Activated CD4-positive, alpha-beta T cell treated with anti-CD3 and anti-CD28 coated beads, Interleukin-2, amount 10 ng/mL, durations not matched to agents 24 days and 14 days (primary cell): ENCODE measurements at regions not wholly inside any gene's neighbourhood (a gene's known extent, or its start where the extent isn't known, plus 50 kb on each side); places are given as distances from the start of the nearest gene placed in this dataset.

Source experiments
- DNase-seq: peaks from one replicate; pipeline ENCODE4 v3.0.0; 2022
- H3K27ac Mint-ChIP-seq: one replicate; pipeline ENCODE4 v1.8.0; 2022; ENCODE audit warnings: mild to moderate bottlenecking, mixed read lengths
- H3K27me3 Mint-ChIP-seq: one replicate; pipeline ENCODE4 v1.8.0; 2022; ENCODE audit warnings: mixed read lengths
- H3K36me3 Mint-ChIP-seq: one replicate; pipeline ENCODE4 v1.8.0; 2022; ENCODE audit warnings: low read depth, mild to moderate bottlenecking, mixed read lengths
- H3K4me1 Mint-ChIP-seq: one replicate; pipeline ENCODE4 v1.8.0; 2021; ENCODE audit warnings: mixed read lengths
- H3K4me3 Mint-ChIP-seq: one replicate; pipeline ENCODE4 v1.8.0; 2022; ENCODE audit warnings: mild to moderate bottlenecking, moderate library complexity, mixed read lengths
- H3K9me3 Mint-ChIP-seq: one replicate; pipeline ENCODE4 v1.8.0; 2021; ENCODE audit warnings: mixed read lengths
- intact Hi-C: fragments of 100-400 bp; cut with micrococcal nuclease; formaldehyde crosslinking; loops from one replicate; pipeline ENCODE4 v1.15.1; 2023

- intact Hi-C loops: no loop called here
- Mint-ChIP-seq H3K9me3 (peaks cover 5% of the 10 kb centered on the region), H3K4me1 (no peaks in the 10 kb centered on the region), H3K27ac (peak overlapping the region; percentile 51), H3K36me3 (no peaks in the 10 kb centered on the region), H3K27me3 (no peaks in the 10 kb centered on the region), H3K4me3 (no peak overlapping the region)
- no peak for DNase-seq
These were observed 824.7 kb downstream of the USP25 start for GRCh38 chr21:16554503-16554902.

DNA sequence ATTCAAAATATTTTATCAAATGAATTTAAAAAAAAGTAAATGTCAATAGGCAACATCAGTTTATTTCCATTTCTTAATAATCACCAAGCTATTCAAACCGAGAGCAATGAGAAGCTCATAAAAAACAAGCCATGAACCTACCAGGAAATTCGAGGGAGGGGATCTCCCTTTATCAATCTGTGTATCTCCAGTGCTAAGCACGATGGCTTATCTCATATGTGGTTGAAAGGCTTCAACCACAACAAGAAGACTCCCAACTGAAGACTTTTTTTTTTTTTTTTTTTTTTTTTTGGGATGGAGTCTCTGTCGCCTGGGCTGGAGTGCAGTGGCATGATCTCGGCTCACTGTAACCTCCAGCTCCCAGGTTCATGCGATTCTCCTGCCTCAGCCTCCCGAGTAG, 833.3 kb downstream of the USP25 start:
- Mint-ChIP-seq H3K27me3 (no peaks in the 10 kb centered on the region), H3K4me1 (no peaks in the 10 kb centered on the region), H3K27ac (no peak overlapping the region), H3K9me3 (no peaks in the 10 kb centered on the region), H3K36me3 (no peaks in the 10 kb centered on the region), H3K4me3 (no peak overlapping the region)
- DNase-seq: no peak
- intact Hi-C loops: no loop called here

- Mint-ChIP-seq H3K36me3 (no peaks in the 10 kb centered on the region), H3K27me3 (no peaks in the 10 kb centered on the region), H3K4me1 (no peaks in the 10 kb centered on the region), H3K9me3 (no peaks in the 10 kb centered on the region), H3K4me3 (no peak overlapping the region), H3K27ac (no peak overlapping the region)
- DNase-seq: no peak
- intact Hi-C loops: no loop called here
These were observed 834.0 kb downstream of the USP25 start for GRCh38 chr21:16563795-16564194.

- no peak overlapping the region for H3K4me3 Mint-ChIP-seq
- no peak overlapping the region for H3K27ac Mint-ChIP-seq
- no peaks in the 10 kb centered on the region for H3K36me3 Mint-ChIP-seq
- H3K27me3 Mint-ChIP-seq: no peaks in the 10 kb centered on the region
- H3K4me1 Mint-ChIP-seq: no peaks in the 10 kb centered on the region
- intact Hi-C loops: no loop called here
- no peaks in the 10 kb centered on the region for H3K9me3 Mint-ChIP-seq
- no peak for DNase-seq
These were observed 838.5 kb downstream of the USP25 start for GRCh38 chr21:16568244-16568643.

DNA sequence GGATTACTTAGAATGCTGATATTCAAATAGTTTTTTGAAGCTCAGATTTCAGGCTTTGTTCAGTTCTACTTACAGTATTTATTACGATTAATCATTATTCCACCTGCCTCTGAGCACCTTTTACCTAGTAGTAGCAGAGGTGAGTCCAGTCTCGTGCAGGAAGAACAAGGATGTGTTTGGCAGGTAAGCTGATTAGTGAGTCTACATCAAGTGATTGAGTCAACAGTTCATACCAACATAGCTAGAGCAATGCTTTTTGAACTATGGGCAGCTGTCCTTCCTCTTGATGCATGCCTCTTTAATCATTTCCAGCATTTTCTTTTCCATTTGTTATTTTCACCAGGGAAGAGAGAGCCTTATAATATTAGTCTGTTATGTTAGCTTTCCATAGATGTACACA, 838.9 kb downstream of the USP25 start:
- H3K27me3 Mint-ChIP-seq: no peaks in the 10 kb centered on the region
- no peaks in the 10 kb centered on the region for H3K36me3 Mint-ChIP-seq
- no peaks in the 10 kb centered on the region for H3K9me3 Mint-ChIP-seq
- no peak for DNase-seq
- intact Hi-C loops: no loop called here
- no peak overlapping the region for H3K4me3 Mint-ChIP-seq
- H3K4me1 Mint-ChIP-seq: no peaks in the 10 kb centered on the region
- no peak overlapping the region for H3K27ac Mint-ChIP-seq

- Mint-ChIP-seq H3K36me3 (no peaks in the 10 kb centered on the region), H3K4me3 (no peak overlapping the region), H3K27ac (no peak overlapping the region), H3K9me3 (no peaks in the 10 kb centered on the region), H3K27me3 (no peaks in the 10 kb centered on the region), H3K4me1 (no peaks in the 10 kb centered on the region)
- intact Hi-C loops: no loop called here
- DNase-seq: no peak
These were observed 839.9 kb downstream of the USP25 start for GRCh38 chr21:16569679-16570078.

GRCh38 chr21:16570171-16570570, 840.4 kb downstream of the USP25 start:
- Mint-ChIP-seq H3K36me3 (no peaks in the 10 kb centered on the region), H3K9me3 (no peaks in the 10 kb centered on the region), H3K4me1 (no peaks in the 10 kb centered on the region), H3K27me3 (no peaks in the 10 kb centered on the region), H3K27ac (no peak overlapping the region), H3K4me3 (no peak overlapping the region)
- intact Hi-C loops: no loop called here
- DNase-seq: no peak

DNA sequence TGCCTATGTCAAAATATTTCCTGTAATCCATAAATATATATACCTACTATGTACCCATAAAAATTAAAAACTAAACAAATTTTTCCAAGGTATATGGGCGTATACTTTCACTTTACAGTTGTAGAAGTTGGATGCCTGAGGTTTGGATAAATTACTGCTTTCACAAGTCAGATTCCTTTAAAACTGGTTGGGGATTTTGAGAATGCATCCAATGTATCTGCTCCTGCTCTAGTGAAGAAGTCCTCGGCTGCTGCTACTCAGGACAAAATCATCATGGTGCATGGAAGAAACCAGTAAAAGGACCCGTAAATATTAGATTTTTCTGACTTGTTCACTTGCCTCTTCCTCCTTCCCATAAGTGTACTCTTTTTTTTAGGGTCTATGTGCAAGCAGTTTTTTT, 841.1 kb downstream of the USP25 start:
- no peak for DNase-seq
- no peak overlapping the region for H3K4me3 Mint-ChIP-seq
- no peaks in the 10 kb centered on the region for H3K9me3 Mint-ChIP-seq
- intact Hi-C loops: no loop called here
- H3K27me3 Mint-ChIP-seq: no peaks in the 10 kb centered on the region
- no peaks in the 10 kb centered on the region for H3K36me3 Mint-ChIP-seq
- no peak overlapping the region for H3K27ac Mint-ChIP-seq
- H3K4me1 Mint-ChIP-seq: no peaks in the 10 kb centered on the region

- Mint-ChIP-seq H3K27ac (no peak overlapping the region), H3K27me3 (no peaks in the 10 kb centered on the region), H3K9me3 (no peaks in the 10 kb centered on the region), H3K36me3 (no peaks in the 10 kb centered on the region), H3K4me3 (no peak overlapping the region), H3K4me1 (no peaks in the 10 kb centered on the region)
- intact Hi-C loops: no loop called here
- no peak for DNase-seq
These were observed 841.8 kb downstream of the USP25 start for GRCh38 chr21:16571594-16571993.

DNA sequence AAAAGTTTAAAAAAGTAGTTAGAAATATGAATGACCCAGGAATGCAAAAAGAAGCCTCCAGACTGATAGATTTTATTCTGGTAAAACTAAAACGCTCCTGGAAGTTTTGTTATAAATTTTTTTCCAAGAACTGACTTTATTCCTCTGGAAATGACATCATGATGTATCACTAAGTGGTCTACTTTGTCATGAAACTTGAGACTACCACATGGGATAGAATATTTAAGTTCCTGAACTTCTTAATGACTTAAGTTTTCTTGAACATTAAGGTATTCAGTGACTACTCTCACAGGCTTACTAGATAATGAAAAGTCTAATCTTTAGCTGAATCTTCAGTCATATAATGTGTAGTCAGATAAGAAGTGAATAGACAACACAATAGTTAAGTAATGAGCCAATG, 842.2 kb downstream of the USP25 start:
- Mint-ChIP-seq H3K4me1 (no peaks in the 10 kb centered on the region), H3K9me3 (no peaks in the 10 kb centered on the region), H3K27ac (no peak overlapping the region), H3K36me3 (no peaks in the 10 kb centered on the region), H3K4me3 (no peak overlapping the region), H3K27me3 (no peaks in the 10 kb centered on the region)
- no peak for DNase-seq
- intact Hi-C loops: no loop called here

GRCh38 chr21:16573578-16573977, 843.8 kb downstream of the USP25 start:
- intact Hi-C loops: no loop called here
- no peak for DNase-seq
- H3K27ac Mint-ChIP-seq: no peak overlapping the region
- no peaks in the 10 kb centered on the region for H3K36me3 Mint-ChIP-seq
- no peaks in the 10 kb centered on the region for H3K27me3 Mint-ChIP-seq
- no peak overlapping the region for H3K4me3 Mint-ChIP-seq
- H3K4me1 Mint-ChIP-seq: no peaks in the 10 kb centered on the region
- H3K9me3 Mint-ChIP-seq: no peaks in the 10 kb centered on the region

GRCh38 chr21:16577975-16578374, 848.2 kb downstream of the USP25 start:
- no peak for DNase-seq
- Mint-ChIP-seq H3K9me3 (no peaks in the 10 kb centered on the region), H3K36me3 (no peaks in the 10 kb centered on the region), H3K27ac (no peak overlapping the region), H3K4me3 (no peak overlapping the region), H3K4me1 (no peaks in the 10 kb centered on the region), H3K27me3 (no peaks in the 10 kb centered on the region)
- intact Hi-C loops: no loop called here

GRCh38 chr21:16578912-16579311, 849.1 kb downstream of the USP25 start:
- H3K27me3 Mint-ChIP-seq: no peaks in the 10 kb centered on the region

DNA sequence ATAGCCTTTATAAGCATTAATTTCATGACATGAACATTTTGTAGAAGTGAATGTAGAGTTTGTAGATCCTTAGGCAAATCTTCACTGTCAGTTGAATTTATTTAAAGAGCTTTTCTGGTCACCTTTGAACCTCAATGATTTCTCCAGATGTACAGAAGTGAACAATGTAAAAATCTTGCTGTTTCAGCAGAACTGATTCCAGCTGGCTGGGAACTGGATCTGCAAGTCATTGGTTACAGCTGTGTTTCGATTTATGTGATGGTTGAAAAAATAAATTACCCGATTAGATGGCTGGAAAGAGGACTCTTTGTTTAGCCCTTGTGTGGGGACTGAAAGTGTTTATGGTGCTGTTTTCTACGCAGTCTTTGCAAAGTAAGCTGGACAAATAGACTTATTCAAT, 849.8 kb downstream of the USP25 start:
- Mint-ChIP-seq H3K36me3 (no peaks in the 10 kb centered on the region), H3K4me1 (no peaks in the 10 kb centered on the region), H3K4me3 (no peak overlapping the region), H3K9me3 (no peaks in the 10 kb centered on the region), H3K27ac (no peak overlapping the region), H3K27me3 (no peaks in the 10 kb centered on the region)
- intact Hi-C loops: no loop called here
- DNase-seq: no peak

More at GRCh38 chr21:16578912-16579311, 849.1 kb downstream of the USP25 start:
- H3K27ac Mint-ChIP-seq: no peak overlapping the region
- H3K36me3 Mint-ChIP-seq: no peaks in the 10 kb centered on the region
- no peak for DNase-seq
- H3K4me1 Mint-ChIP-seq: no peaks in the 10 kb centered on the region
- no peaks in the 10 kb centered on the region for H3K9me3 Mint-ChIP-seq
- H3K4me3 Mint-ChIP-seq: no peak overlapping the region
- intact Hi-C loops: no loop called here

DNA sequence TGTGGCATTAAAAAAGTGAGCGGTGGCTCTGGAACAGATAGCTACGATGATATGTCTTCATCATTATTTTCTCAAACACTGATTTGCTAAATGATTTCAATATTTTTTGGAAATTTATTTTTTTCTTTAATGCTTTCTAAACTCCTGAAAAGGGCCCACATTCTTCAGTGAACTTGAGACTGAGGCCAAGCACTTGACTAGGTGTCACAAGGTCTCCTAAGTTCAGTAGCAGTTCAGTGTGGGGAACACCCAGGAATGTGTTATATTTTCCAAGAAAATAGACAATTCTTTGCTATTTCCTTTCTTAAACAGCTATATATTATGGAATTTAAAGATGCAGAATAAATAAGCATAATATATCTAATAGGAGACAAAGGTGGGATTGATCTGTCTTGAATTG, 850.9 kb downstream of the USP25 start:
- H3K9me3 Mint-ChIP-seq: no peaks in the 10 kb centered on the region
- intact Hi-C loops: no loop called here
- DNase-seq: no peak
- H3K36me3 Mint-ChIP-seq: no peaks in the 10 kb centered on the region
- H3K4me1 Mint-ChIP-seq: no peaks in the 10 kb centered on the region
- no peaks in the 10 kb centered on the region for H3K27me3 Mint-ChIP-seq
- no peak overlapping the region for H3K4me3 Mint-ChIP-seq
- no peak overlapping the region for H3K27ac Mint-ChIP-seq

- no peak overlapping the region for H3K27ac Mint-ChIP-seq
- no peak for DNase-seq
- no peaks in the 10 kb centered on the region for H3K9me3 Mint-ChIP-seq
- H3K36me3 Mint-ChIP-seq: no peaks in the 10 kb centered on the region
- H3K27me3 Mint-ChIP-seq: no peaks in the 10 kb centered on the region
- no peaks in the 10 kb centered on the region for H3K4me1 Mint-ChIP-seq
- intact Hi-C loops: no loop called here
- no peak overlapping the region for H3K4me3 Mint-ChIP-seq
These were observed 853.8 kb downstream of the USP25 start for GRCh38 chr21:16583556-16583955.
